Osteocyte (in vitro differentiated cells): ENCODE measurements at regions not wholly inside any gene's neighbourhood (a gene's known extent, or its start where the extent isn't known, plus 50 kb on each side); places are given as distances from the start of the nearest gene placed in this dataset.
"Not testable (repeated sequence)": the region's sequence is repeated elsewhere in the genome, so short reads cannot be mapped to it uniquely, and the experiment has no call there.

ENCODE experiments used
- DNase-seq: peaks from one replicate; pipeline ENCODE4 v3.0.0; 2021; ENCODE audit warnings: mixed read lengths; ENCODE audit not compliant: unreplicated experiment; ENCODE audit errors: extremely low spot score
- H3K27ac Mint-ChIP-seq: one replicate; pipeline ENCODE4 v1.8.0; 2021; ENCODE audit warnings: mild to moderate bottlenecking, mixed read lengths; ENCODE audit not compliant: unreplicated experiment
- H3K27me3 Mint-ChIP-seq: one replicate; pipeline ENCODE4 v1.8.0; 2021; ENCODE audit warnings: mixed read lengths; ENCODE audit not compliant: unreplicated experiment
- H3K36me3 Mint-ChIP-seq: one replicate; pipeline ENCODE4 v1.8.0; 2021; ENCODE audit warnings: mixed read lengths; ENCODE audit not compliant: unreplicated experiment
- H3K4me1 Mint-ChIP-seq: one replicate; pipeline ENCODE4 v1.8.0; 2021; ENCODE audit warnings: mixed read lengths; ENCODE audit not compliant: unreplicated experiment
- H3K4me3 Mint-ChIP-seq: one replicate; pipeline ENCODE4 v1.8.0; 2021; ENCODE audit warnings: mild to moderate bottlenecking, moderate library complexity, mixed read lengths; ENCODE audit not compliant: unreplicated experiment
- H3K9me3 Mint-ChIP-seq: one replicate; pipeline ENCODE4 v1.8.0; 2021; ENCODE audit warnings: mixed read lengths; ENCODE audit not compliant: unreplicated experiment
- TF ChIP-seq, protein P1 (sequence below): fragments of 200-600 bp; sonication (generic); IDR thresholded peaks from 2 replicates; pipeline ENCODE4 v1.5.0; 2021; ENCODE audit warnings: antibody characterized with exemption, mild to moderate bottlenecking, moderate library complexity

- no peak overlapping the region for H3K27ac Mint-ChIP-seq
- H3K4me1 Mint-ChIP-seq = peaks cover 2% of the 10 kb centered on the region
- no peak overlapping the region for H3K4me3 Mint-ChIP-seq
- TF ChIP-seq, protein P1, sequence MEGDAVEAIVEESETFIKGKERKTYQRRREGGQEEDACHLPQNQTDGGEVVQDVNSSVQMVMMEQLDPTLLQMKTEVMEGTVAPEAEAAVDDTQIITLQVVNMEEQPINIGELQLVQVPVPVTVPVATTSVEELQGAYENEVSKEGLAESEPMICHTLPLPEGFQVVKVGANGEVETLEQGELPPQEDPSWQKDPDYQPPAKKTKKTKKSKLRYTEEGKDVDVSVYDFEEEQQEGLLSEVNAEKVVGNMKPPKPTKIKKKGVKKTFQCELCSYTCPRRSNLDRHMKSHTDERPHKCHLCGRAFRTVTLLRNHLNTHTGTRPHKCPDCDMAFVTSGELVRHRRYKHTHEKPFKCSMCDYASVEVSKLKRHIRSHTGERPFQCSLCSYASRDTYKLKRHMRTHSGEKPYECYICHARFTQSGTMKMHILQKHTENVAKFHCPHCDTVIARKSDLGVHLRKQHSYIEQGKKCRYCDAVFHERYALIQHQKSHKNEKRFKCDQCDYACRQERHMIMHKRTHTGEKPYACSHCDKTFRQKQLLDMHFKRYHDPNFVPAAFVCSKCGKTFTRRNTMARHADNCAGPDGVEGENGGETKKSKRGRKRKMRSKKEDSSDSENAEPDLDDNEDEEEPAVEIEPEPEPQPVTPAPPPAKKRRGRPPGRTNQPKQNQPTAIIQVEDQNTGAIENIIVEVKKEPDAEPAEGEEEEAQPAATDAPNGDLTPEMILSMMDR = no peak
- DNase-seq = no peak
- peaks cover 4% of the 10 kb centered on the region for H3K27me3 Mint-ChIP-seq
- H3K36me3 Mint-ChIP-seq = no peaks in the 10 kb centered on the region
- H3K9me3 Mint-ChIP-seq = no peaks in the 10 kb centered on the region
Observed at GRCh38 chr1:200257235-200257634, 152.6 kb downstream of the ZNF281 start.

DNA sequence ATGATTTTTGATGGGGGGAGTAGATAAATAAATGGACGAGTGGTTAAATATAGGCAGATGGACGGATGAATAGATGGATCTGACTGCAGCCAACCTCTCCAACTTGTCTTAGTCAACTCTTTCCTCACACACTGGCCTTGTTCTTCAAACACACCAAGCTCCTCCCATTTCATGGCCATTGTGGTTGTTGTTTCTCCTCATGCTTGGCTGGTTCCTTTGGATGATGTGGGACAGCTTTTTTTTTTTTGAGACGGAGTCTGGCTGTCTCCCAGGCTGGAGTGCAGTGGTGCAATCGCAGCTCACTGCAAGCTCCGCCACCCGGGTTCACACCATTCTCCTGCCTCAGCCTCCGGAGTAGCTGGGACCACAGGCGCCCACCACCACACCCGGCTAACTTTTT, 155.2 kb downstream of the ZNF281 start:
- H3K4me1 Mint-ChIP-seq, H3K9me3 Mint-ChIP-seq, H3K4me3 Mint-ChIP-seq, DNase-seq, H3K36me3 Mint-ChIP-seq, H3K27ac Mint-ChIP-seq, H3K27me3 Mint-ChIP-seq: not testable (repeated sequence)

- DNase-seq = no peak
- H3K36me3 Mint-ChIP-seq = no peaks in the 10 kb centered on the region
- TF ChIP-seq, protein P1 = no peak
- H3K9me3 Mint-ChIP-seq = no peaks in the 10 kb centered on the region
- H3K27ac Mint-ChIP-seq = no peak overlapping the region
- peaks cover 2% of the 10 kb centered on the region for H3K4me1 Mint-ChIP-seq
- H3K27me3 Mint-ChIP-seq = peaks cover 4% of the 10 kb centered on the region
- H3K4me3 Mint-ChIP-seq = no peak overlapping the region
Observed at GRCh38 chr1:200253774-200254495, 155.9 kb downstream of the ZNF281 start.

- Mint-ChIP-seq H3K4me3 (no peak overlapping the region), H3K27ac (no peak overlapping the region), H3K36me3 (no peaks in the 10 kb centered on the region), H3K9me3 (no peaks in the 10 kb centered on the region), H3K4me1 (peaks cover 2% of the 10 kb centered on the region), H3K27me3 (peaks cover 12% of the 10 kb centered on the region)
- no peak for DNase-seq
- TF ChIP-seq, protein P1 = no peak
Observed at GRCh38 chr1:200252531-200252930, 157.3 kb downstream of the ZNF281 start.

GRCh38 chr1:200250469-200250868, 159.4 kb downstream of the ZNF281 start:
- Mint-ChIP-seq H3K27me3 (peaks cover 11% of the 10 kb centered on the region), H3K27ac (no peak overlapping the region), H3K36me3 (no peaks in the 10 kb centered on the region), H3K9me3 (no peaks in the 10 kb centered on the region), H3K4me3 (no peak overlapping the region), H3K4me1 (peaks cover 2% of the 10 kb centered on the region)
- no peak for DNase-seq
- TF ChIP-seq, protein P1 = no peak
